ENCODE measurements at regions not wholly inside any gene's neighbourhood (a gene's known extent, or its start where the extent isn't known, plus 50 kb on each side); places are given as distances from the start of the nearest gene placed in this dataset.
"Not testable (repeated sequence)": the region's sequence is repeated elsewhere in the genome, so short reads cannot be mapped to it uniquely, and the experiment has no call there.

DNA sequence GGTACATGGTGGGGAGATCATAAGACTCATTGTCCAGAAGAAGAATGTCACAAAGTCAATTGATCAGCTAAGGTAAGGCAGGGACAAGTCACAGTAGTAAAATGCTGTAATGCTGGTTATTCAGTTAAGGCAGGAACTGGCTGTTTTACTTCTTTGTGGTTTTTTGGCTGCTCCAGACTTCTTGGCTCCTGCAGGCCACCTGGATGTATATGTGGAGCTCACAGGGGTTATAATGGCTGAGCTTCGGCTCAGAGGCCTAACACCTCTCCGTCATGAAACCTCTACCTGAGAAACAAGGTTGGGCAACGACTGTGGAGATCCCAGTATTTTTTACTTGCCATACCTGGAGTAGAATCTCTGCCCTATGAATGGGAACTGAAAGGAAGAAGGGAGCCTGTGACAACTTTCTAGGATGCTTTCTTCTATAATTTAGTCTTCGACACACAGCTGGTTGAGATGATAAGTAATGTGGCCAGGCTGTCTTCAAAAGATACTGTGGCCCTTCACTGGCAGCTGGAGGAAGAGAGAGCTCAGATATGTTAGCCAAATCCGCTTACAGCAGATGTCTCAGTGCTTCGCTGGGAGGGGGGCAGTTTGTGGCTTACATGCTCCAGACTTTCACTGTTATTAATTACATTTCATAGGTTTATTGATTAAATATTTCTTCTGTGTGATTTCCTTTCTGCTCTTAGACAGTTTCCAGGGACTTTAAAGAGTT, 887.8 kb downstream of the IGSF11 start:
- no peak for DNase-seq (ENCODE audit: low read depth)
- no peak overlapping the region for H3K4me3 ChIP-seq (ENCODE audit: low read depth, low read length)
- TF ChIP-seq, protein P1, sequence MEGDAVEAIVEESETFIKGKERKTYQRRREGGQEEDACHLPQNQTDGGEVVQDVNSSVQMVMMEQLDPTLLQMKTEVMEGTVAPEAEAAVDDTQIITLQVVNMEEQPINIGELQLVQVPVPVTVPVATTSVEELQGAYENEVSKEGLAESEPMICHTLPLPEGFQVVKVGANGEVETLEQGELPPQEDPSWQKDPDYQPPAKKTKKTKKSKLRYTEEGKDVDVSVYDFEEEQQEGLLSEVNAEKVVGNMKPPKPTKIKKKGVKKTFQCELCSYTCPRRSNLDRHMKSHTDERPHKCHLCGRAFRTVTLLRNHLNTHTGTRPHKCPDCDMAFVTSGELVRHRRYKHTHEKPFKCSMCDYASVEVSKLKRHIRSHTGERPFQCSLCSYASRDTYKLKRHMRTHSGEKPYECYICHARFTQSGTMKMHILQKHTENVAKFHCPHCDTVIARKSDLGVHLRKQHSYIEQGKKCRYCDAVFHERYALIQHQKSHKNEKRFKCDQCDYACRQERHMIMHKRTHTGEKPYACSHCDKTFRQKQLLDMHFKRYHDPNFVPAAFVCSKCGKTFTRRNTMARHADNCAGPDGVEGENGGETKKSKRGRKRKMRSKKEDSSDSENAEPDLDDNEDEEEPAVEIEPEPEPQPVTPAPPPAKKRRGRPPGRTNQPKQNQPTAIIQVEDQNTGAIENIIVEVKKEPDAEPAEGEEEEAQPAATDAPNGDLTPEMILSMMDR (conservative IDR thresholded peaks at IDR 0.05; ENCODE audit: low read depth, low read length) = no peak

DNA sequence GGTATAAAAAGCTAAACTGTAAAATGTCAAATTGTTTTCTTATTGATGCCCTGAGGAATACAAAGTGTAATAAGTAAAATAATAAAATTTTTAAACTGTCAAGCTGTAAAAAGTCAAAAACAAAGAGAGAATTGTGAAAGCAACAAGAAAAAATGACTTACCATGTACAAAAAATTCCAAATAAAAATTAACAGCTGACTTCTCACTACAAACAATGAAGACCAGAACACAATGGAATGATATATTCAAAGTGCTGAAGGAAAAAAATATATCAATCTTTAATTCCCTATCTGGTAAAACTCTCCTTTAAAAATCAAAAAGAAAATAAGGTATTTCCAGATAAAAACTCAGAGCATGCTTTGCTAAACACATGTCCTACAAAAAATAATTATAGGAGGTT, 883.5 kb downstream of the IGSF11 start:
- TF ChIP-seq, protein P1 (conservative IDR thresholded peaks at IDR 0.05; ENCODE audit: low read depth, low read length) = no peak
- no peak for DNase-seq (ENCODE audit: low read depth)
- no peak overlapping the region for H3K4me3 ChIP-seq (ENCODE audit: low read depth, low read length)

DNA sequence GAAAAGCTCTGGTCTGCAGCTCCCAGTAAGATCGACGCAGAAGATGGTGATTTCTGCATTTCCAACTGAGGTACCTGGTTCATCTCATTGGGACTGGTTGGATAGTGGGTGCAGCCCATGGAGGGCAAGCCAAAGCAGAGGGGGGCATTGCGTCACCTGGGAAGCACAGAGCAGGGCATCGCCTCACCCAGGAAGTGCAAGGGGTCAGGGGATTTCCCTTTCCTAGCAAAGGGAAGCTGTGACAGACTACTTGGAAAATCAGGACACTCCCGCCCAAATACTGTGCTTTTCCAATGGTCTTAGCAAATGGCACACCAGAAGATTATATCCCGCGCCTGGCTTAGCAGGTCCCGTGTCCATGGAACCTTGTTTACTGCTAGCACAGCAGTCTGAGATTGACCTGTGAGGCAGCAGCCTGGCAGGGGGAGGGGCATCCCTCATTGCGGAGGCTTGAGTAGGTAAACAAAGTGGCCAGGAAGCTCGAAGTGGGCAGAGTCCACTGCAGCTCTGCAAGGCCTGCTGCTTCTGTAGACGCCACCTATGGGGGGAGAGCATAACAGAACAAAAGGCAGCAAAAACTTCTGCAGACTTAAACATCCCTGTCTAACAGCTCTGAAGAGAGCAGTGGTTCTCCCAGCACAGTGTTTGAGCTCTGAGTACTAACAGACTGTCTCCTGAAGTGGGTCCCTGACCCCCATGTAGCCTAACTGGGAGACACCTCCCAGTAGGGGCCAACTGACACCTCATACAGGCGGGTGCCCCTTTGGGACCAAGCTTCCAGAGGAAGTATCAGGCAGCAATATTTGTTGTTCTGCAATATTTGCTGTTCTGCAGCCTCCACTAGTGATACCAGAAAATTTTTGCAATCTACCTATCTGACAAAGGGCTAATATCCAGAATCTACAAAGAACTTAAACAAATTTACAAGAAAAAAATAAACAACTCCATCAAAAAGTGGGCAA, 871.7 kb downstream of the IGSF11 start:
- H3K4me3 ChIP-seq (ENCODE audit: low read depth, low read length); DNase-seq (ENCODE audit: low read depth): not testable (repeated sequence)

DNA sequence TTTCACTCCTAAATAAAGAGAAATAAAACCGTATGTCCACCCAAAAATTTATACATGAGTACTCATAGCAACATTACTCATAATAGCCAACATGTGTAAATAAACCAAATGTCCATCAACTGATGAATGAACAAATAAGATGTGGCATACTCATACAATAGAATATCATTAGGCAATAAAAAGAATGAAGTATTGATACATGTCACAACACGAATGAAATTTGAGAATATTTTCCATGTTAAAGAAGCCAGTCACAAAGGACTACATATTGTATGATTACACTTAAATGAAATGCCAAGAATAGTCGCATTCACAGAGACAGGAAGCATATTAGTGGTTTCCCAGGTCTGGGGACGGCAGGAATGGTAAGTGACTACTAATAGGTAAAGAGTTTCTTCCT, 869.2 kb downstream of the IGSF11 start:
- DNase-seq (ENCODE audit: low read depth) = no peak
- no peak overlapping the region for H3K4me3 ChIP-seq (ENCODE audit: low read depth, low read length)
- TF ChIP-seq, protein P1 (conservative IDR thresholded peaks at IDR 0.05; ENCODE audit: low read depth, low read length) = no peak

DNA sequence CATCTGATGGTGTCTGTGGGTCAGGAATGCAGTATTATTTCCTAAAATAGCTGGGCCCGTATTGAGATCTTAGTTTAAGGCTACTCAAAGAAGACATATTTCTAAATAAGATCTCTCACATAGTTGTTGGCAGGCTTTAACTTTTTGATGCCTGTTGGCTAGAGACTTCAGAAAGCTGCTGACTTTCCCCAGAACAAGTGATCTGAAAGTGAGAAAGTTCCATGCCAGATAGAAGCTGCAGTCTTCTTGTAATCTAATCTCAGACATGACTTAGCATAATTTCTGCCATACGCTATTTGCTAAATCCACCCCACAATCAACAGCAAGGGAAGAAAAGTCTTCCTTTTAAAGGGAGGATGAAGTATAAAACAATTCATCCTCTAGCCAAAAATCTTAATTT, 867.1 kb downstream of the IGSF11 start:
- TF ChIP-seq, protein P1 (conservative IDR thresholded peaks at IDR 0.05; ENCODE audit: low read depth, low read length) = no peak

DNA sequence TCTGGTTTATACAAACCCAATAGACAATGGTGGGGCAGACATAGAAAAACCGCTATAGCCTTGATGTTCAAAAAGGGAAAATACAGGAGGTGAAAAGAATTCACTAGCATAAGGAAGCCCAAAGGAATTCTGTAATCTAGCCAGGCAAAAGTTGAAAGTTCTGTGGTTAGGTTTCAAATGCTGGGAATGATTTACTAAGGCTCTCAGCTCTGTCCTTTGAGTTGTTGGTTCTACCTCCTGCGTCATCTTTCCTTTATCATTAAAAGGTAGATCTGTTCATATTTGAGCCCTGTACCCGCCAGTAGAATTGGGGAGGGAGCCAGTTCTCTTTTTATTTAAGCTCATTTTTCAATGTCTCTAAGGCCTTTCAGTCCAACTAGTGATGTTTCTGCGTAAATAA, 866.5 kb downstream of the IGSF11 start:
- TF ChIP-seq, protein P1 (conservative IDR thresholded peaks at IDR 0.05; ENCODE audit: low read depth, low read length) = no peak
- no peak for DNase-seq (ENCODE audit: low read depth)
- no peak overlapping the region for H3K4me3 ChIP-seq (ENCODE audit: low read depth, low read length)

More for the DNA sequence above, 867.1 kb downstream of the IGSF11 start:
- H3K4me3 ChIP-seq (ENCODE audit: low read depth, low read length) = no peak overlapping the region
- DNase-seq (ENCODE audit: low read depth) = no peak

DNA sequence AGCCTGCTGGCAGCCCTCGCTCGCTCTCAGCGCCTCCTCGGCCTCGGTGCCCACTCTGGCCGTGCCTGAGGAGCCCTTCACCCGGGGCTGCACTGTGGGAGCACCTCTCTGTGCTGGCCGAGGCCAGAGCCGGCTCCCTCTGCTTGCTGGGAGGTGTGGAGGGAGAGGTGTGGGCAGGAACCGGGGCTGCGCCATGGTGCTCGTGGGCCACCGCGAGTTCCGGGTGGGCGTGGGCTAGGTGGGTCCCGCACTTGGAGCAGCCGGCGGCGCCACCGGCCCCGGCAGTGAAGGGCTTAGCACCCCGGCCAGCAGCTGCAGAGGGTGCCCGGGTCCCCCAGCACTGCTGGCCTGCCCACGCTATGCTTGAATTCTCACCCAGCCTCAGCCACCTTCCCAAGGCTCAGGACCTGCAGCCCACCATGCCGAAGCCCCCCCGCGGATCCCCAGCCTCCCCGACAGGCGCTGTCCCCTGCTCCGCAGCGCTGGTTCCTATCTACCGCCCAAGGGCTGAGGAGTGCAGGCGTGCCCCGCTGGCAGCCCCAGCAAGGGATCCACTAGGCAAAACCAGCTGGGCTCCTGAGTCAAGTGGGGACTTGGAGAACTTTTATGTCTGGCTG, 863.3 kb downstream of the IGSF11 start:
- H3K4me3 ChIP-seq (ENCODE audit: low read depth, low read length) = no peak overlapping the region
- DNase-seq (ENCODE audit: low read depth) = no peak
- TF ChIP-seq, protein P1 (conservative IDR thresholded peaks at IDR 0.05; ENCODE audit: low read depth, low read length) = no peak

Measured in epithelial cell of proximal tubule (primary cell).